ENCODE measurements at regions not wholly inside any gene's neighbourhood (a gene's known extent, or its start where the extent isn't known, plus 50 kb on each side); places are given as distances from the start of the nearest gene placed in this dataset.

DNA sequence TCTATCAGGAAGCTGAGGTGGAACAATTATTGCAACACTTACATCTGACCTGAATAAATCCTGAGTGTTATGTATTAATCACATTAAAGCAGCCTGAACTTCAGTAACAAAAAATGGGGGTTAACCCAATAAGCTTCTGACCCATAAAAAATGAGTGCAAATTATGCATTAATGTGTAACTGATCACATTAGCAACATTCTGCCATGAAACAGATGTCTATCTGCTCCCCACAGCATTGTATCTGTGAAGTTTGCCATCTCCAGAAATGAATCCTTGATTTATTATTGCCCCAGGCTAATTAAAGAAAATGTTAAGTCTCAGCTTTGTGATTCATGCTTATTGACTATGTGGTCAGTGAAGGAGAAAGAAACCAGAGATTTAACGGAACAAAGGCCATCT is 304.9 kb downstream of the PCDH20 start:
- H3K27me3 ChIP-seq (ENCODE audit: control insufficient read depth, insufficient read depth, low read length): no peaks in the 10 kb centered on the region
- intact Hi-C loops (cut with micrococcal nuclease): no loop called here

DNA sequence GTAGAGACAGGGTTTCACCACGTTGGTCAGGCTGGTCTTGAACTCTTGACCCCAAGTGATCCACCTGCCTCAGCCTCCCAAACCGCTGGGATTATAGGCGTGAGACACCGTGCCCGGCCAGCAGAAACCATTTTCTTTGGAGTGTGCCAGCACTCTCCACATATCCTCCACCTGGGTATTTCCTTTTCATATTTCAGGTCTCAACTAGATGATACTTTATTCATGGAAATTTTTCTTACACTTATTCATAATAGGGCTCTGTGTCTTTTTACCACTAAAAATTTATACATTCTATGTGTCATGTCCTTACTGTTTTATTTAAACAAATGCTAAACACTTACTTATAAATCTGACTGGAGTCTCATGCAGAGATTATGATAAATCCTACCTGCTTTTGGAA is 305.9 kb downstream of the PCDH20 start:
- TF ChIP-seq, protein P1, sequence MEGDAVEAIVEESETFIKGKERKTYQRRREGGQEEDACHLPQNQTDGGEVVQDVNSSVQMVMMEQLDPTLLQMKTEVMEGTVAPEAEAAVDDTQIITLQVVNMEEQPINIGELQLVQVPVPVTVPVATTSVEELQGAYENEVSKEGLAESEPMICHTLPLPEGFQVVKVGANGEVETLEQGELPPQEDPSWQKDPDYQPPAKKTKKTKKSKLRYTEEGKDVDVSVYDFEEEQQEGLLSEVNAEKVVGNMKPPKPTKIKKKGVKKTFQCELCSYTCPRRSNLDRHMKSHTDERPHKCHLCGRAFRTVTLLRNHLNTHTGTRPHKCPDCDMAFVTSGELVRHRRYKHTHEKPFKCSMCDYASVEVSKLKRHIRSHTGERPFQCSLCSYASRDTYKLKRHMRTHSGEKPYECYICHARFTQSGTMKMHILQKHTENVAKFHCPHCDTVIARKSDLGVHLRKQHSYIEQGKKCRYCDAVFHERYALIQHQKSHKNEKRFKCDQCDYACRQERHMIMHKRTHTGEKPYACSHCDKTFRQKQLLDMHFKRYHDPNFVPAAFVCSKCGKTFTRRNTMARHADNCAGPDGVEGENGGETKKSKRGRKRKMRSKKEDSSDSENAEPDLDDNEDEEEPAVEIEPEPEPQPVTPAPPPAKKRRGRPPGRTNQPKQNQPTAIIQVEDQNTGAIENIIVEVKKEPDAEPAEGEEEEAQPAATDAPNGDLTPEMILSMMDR (IDR thresholded peaks at IDR 0.05): no peak
- Histone ChIP-seq H3K27ac (ENCODE audit: low read length) (no peak overlapping the region), H3K4me1 (ENCODE audit: control insufficient read depth, insufficient read depth, low read length) (no peaks in the 10 kb centered on the region), H3K36me3 (ENCODE audit: control insufficient read depth, insufficient read depth, low read length) (no peaks in the 10 kb centered on the region), H3K9me3 (ENCODE audit: control insufficient read depth, insufficient read depth, low read length) (peaks cover 15% of the 10 kb centered on the region), H3K4me3 (ENCODE audit: low read length) (no peak overlapping the region), H3K27me3 (ENCODE audit: control insufficient read depth, insufficient read depth, low read length) (no peaks in the 10 kb centered on the region)
- 95% methylated on average over 5 of the region's 5 CpGs for WGBS (ENCODE audit: insufficient coverage)
- Mint-ChIP-seq H3K4me1 (no peaks in the 10 kb centered on the region), H3K4me3 (no peak overlapping the region), H3K9me3 (peaks cover 13 to 20% of the 10 kb centered on the region in 2 donors), H3K27ac (no peak overlapping the region), H3K27me3 (ENCODE audit: low read depth in 2 of 2) (no peaks in the 10 kb centered on the region), H3K36me3 (no peaks in the 10 kb centered on the region)
- DNase-seq (no peak), ATAC-seq (no peak)
- intact Hi-C loops (cut with micrococcal nuclease): no loop called here

More for the DNA sequence above, 304.9 kb downstream of the PCDH20 start:
- Mint-ChIP-seq H3K27me3 (ENCODE audit: low read depth in 2 of 2) (no peaks in the 10 kb centered on the region), H3K4me1 (no peaks in the 10 kb centered on the region), H3K4me3 (no peak overlapping the region), H3K27ac (no peak overlapping the region), H3K9me3 (peaks cover 12 to 23% of the 10 kb centered on the region in 2 donors), H3K36me3 (no peaks in the 10 kb centered on the region)
- TF ChIP-seq, protein P1 (IDR thresholded peaks at IDR 0.05): no peak
- no peaks in the 10 kb centered on the region for H3K36me3 ChIP-seq (ENCODE audit: control insufficient read depth, insufficient read depth, low read length)
- no peak for DNase-seq
- no peak overlapping the region for H3K4me3 ChIP-seq (ENCODE audit: low read length)
- peaks cover 15% of the 10 kb centered on the region for H3K9me3 ChIP-seq (ENCODE audit: control insufficient read depth, insufficient read depth, low read length)
- no peaks in the 10 kb centered on the region for H3K4me1 ChIP-seq (ENCODE audit: control insufficient read depth, insufficient read depth, low read length)
- WGBS (ENCODE audit: insufficient coverage): 60% methylated on average over 1 of the region's 1 CpG
- ATAC-seq: no peak
- no peak overlapping the region for H3K27ac ChIP-seq (ENCODE audit: low read length)

DNA sequence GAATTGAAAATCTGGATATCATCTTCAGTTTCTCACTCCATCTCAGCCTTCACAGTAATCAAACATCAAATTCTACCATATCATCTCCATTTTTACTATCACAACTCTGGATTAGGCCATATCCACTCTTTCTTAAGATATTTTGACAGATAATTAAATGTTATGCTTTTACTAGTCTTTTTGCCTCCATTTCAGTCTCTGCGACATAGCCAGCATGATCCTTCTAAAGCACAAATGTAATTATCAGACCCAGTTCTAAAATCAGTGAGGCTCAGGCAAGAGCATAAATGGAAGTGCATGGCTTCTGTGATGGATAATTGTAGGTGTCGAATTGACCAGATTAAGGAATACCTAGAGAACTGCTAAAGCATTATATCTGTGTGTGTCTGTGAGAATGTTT is 307.7 kb downstream of the PCDH20 start:
- Histone ChIP-seq H3K4me1 (ENCODE audit: control insufficient read depth, insufficient read depth, low read length) (no peaks in the 10 kb centered on the region), H3K9me3 (ENCODE audit: control insufficient read depth, insufficient read depth, low read length) (peaks cover 6% of the 10 kb centered on the region), H3K27ac (ENCODE audit: low read length) (no peak overlapping the region), H3K27me3 (ENCODE audit: control insufficient read depth, insufficient read depth, low read length) (no peaks in the 10 kb centered on the region), H3K4me3 (ENCODE audit: low read length) (no peak overlapping the region), H3K36me3 (ENCODE audit: control insufficient read depth, insufficient read depth, low read length) (no peaks in the 10 kb centered on the region)
- Mint-ChIP-seq H3K4me1 (no peaks in the 10 kb centered on the region), H3K27ac (no peak overlapping the region), H3K9me3 (peaks cover 15 to 27% of the 10 kb centered on the region in 2 donors), H3K36me3 (no peaks in the 10 kb centered on the region), H3K4me3 (no peak overlapping the region), H3K27me3 (ENCODE audit: low read depth in 2 of 2) (no peaks in the 10 kb centered on the region)
- TF ChIP-seq, protein P1 (IDR thresholded peaks at IDR 0.05): no peak
- intact Hi-C loops (cut with micrococcal nuclease): no loop called here
- no peak for ATAC-seq
- 76% methylated on average over 1 of the region's 2 CpGs for WGBS (ENCODE audit: insufficient coverage)
- no peak for DNase-seq

DNA sequence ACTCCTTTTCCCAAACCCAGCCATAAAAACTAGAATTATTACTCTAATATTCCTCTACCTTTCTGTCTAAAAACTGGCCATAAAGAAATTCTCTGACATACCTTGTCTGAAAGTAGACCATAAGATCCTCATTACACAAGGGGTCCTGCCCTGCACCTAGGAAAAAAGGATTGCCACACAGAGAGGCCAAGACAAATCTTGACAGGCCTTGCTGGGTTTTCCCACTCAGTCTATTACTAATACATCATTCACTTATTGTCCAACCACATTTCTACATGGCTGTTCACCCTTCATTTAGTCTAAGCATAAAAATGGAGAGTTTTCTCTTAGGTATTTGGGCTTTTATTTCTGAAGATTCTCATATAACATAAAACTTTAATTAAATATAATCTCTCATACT is 319.8 kb downstream of the PCDH20 start:
- ATAC-seq (no peak), DNase-seq (no peak)
- no peaks in the 10 kb centered on the region for H3K4me1 Mint-ChIP-seq
- intact Hi-C loops (cut with micrococcal nuclease): no loop called here
- Histone ChIP-seq H3K9me3 (ENCODE audit: control insufficient read depth, insufficient read depth, low read length) (peaks cover 5% of the 10 kb centered on the region), H3K27ac (ENCODE audit: low read length) (no peak overlapping the region), H3K4me3 (ENCODE audit: low read length) (no peak overlapping the region), H3K27me3 (ENCODE audit: control insufficient read depth, insufficient read depth, low read length) (no peaks in the 10 kb centered on the region), H3K36me3 (ENCODE audit: control insufficient read depth, insufficient read depth, low read length) (no peaks in the 10 kb centered on the region), H3K4me1 (ENCODE audit: control insufficient read depth, insufficient read depth, low read length) (no peaks in the 10 kb centered on the region)
- TF ChIP-seq, protein P1 (IDR thresholded peaks at IDR 0.05): no peak
- no peak overlapping the region for H3K27ac Mint-ChIP-seq
- no peak overlapping the region for H3K4me3 Mint-ChIP-seq
- H3K36me3 Mint-ChIP-seq: peaks cover 15% of the 10 kb centered on the region
- no peaks in the 10 kb centered on the region for H3K27me3 Mint-ChIP-seq (ENCODE audit: low read depth in 2 of 2)
- H3K9me3 Mint-ChIP-seq: peaks cover 23 to 24% of the 10 kb centered on the region in 2 donors

Measured in natural killer cell (primary cell).